ENCODE measurements at regions not wholly inside any gene's neighbourhood (a gene's known extent, or its start where the extent isn't known, plus 50 kb on each side); places are given as distances from the start of the nearest gene placed in this dataset.

- TF ChIP-seq CTCF (IDR thresholded peaks at IDR 0.05) (no peak), POLR2A (IDR thresholded peaks at IDR 0.05) (no peak), EP300 (IDR thresholded peaks at IDR 0.05) (no peak)
Observed at GRCh38 chr9:80932181-80932580, 757.2 kb downstream of the TLE1 start.
